Nephron (organoid): ENCODE measurements at regions not wholly inside any gene's neighbourhood (a gene's known extent, or its start where the extent isn't known, plus 50 kb on each side); places are given as distances from the start of the nearest gene placed in this dataset.
A peak's percentile ranks its signal among the peaks of the same experiment; 100 is the strongest.
"Not testable (repeated sequence)": the region's sequence is repeated elsewhere in the genome, so short reads cannot be mapped to it uniquely, and the experiment has no call there.

ENCODE experiments used
- H3K27ac Mint-ChIP-seq, 3 experiments: 2 replicates each; pipeline ENCODE4 v1.8.0; 2020; ENCODE audit warnings: mixed read lengths in 3 of 3, mild to moderate bottlenecking in 2 of 3, moderate library complexity in 1 of 3
- H3K27me3 Mint-ChIP-seq: 2 replicates; pipeline ENCODE4 v1.8.0; 2021; ENCODE audit warnings: low read depth, mild to moderate bottlenecking, moderate library complexity, mixed read lengths
- H3K36me3 Mint-ChIP-seq: 2 replicates; pipeline ENCODE4 v1.8.0; 2020; ENCODE audit warnings: low read depth, mixed read lengths
- H3K4me1 Mint-ChIP-seq: 2 replicates; pipeline ENCODE4 v1.8.0; 2020; ENCODE audit warnings: mixed read lengths
- H3K4me3 Mint-ChIP-seq, 3 experiments: 2 replicates each; pipeline ENCODE4 v1.8.0; 2020; ENCODE audit warnings: mild to moderate bottlenecking in 3 of 3, mixed read lengths in 3 of 3, moderate library complexity in 2 of 3
- H3K9me3 Mint-ChIP-seq: 2 replicates; pipeline ENCODE4 v1.8.0; 2020; ENCODE audit warnings: mixed read lengths
- TF ChIP-seq, protein P1 (sequence below), 3 experiments: fragments of 200-600 bp; sonication (generic); IDR thresholded peaks; one replicate each; pipeline ENCODE4 v1.5.0; 2021; ENCODE audit warnings: antibody characterized with exemption in 3 of 3; ENCODE audit not compliant: unreplicated experiment in 3 of 3

DNA sequence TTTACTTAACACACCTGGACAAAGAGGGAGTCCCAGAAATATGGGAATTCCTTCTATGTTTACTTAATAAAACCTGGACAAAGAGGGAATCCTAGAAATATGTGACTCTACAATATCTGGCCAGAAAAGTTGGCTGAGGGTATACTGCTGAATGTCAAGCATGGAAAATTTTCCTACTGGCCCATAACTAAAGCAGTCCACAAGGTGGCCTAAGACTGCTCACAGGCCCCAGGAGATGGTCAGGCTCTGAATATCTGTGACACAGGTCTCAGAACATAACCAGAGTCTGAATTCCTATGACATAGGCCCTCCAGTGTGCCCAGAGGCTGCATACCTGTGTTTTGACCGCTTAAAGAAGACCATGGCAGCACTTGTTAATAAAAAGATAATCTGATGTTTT lies 578.2 kb upstream of the NRSN1 start:
- Mint-ChIP-seq H3K27me3 (no peaks in the 10 kb centered on the region), H3K4me3 (no peak overlapping the region), H3K4me1 (peaks cover 15% of the 10 kb centered on the region), H3K36me3 (no peaks in the 10 kb centered on the region), H3K27ac (peak overlapping the region; percentile 2 to 41 (median 20)), H3K9me3 (no peaks in the 10 kb centered on the region)
- TF ChIP-seq, protein P1, sequence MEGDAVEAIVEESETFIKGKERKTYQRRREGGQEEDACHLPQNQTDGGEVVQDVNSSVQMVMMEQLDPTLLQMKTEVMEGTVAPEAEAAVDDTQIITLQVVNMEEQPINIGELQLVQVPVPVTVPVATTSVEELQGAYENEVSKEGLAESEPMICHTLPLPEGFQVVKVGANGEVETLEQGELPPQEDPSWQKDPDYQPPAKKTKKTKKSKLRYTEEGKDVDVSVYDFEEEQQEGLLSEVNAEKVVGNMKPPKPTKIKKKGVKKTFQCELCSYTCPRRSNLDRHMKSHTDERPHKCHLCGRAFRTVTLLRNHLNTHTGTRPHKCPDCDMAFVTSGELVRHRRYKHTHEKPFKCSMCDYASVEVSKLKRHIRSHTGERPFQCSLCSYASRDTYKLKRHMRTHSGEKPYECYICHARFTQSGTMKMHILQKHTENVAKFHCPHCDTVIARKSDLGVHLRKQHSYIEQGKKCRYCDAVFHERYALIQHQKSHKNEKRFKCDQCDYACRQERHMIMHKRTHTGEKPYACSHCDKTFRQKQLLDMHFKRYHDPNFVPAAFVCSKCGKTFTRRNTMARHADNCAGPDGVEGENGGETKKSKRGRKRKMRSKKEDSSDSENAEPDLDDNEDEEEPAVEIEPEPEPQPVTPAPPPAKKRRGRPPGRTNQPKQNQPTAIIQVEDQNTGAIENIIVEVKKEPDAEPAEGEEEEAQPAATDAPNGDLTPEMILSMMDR (IDR thresholded peaks at IDR 0.05; ENCODE audit: unreplicated experiment in 3 of 3): peak; percentile 17 to 42 (median 36)

DNA sequence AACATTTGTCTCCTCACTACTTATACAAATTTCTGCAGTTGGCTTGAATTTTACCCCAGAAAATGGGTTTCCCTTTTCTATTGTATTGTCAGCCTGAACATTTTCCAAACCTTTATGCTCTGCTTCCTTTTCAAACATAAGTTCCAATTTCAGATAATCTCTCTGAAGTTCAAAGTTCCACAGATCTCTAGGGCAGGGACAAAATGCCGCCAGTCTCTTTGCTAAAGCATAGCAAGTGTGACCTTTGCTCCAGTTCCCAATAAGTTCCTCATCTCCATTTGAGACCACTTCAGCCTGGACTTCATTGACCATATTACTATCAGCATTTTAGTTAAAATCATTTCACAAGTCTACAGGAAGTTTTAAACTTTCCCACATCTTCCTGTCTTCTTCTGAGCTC lies 571.1 kb upstream of the NRSN1 start:
- H3K9me3 Mint-ChIP-seq: peaks cover 20% of the 10 kb centered on the region
- not testable (repeated sequence) for H3K4me3 Mint-ChIP-seq, H3K36me3 Mint-ChIP-seq, H3K27me3 Mint-ChIP-seq, H3K27ac Mint-ChIP-seq, H3K4me1 Mint-ChIP-seq

DNA sequence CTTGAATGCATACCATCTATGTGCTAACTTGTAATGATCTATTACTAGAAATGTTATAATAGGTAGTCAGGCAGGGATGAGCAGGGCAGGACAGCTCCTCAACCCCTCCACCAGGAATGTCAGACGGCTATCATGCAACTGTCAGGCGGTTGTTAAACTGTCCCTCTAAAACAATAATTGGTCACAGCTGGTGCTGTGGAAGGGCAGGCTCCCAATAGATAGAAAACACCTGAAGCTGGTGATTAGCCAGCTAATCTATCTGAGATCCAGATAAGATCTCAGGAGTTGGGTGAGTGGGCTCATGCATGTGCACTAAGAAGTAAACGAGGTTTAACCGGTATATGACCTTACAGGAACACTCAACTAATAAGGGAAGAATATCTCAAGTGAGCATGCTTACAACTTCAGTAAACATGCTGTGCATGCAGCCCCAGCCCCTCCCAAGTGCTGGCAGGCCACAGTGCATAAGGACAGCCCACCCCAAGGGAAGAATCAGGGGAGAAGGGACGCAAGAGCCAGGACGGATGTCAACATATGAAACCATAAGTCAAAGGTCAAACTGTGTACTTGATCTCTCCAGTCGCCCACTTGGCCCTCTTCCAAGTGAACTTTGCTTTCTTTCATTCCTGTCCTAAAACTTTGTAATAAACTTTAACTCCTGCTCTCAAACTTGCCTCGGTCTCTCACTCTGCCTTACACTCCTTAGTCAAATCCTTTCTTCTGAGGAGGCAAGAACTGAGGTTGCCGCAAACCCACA lies 566.2 kb upstream of the NRSN1 start:
- H3K9me3 Mint-ChIP-seq: peaks cover 29% of the 10 kb centered on the region
- H3K27ac Mint-ChIP-seq: peak overlapping the region in 1 of 3 experiments; percentile 82
- H3K4me3 Mint-ChIP-seq: no peak overlapping the region
- H3K27me3 Mint-ChIP-seq: no peaks in the 10 kb centered on the region
- H3K36me3 Mint-ChIP-seq: peaks cover 13% of the 10 kb centered on the region
- no peaks in the 10 kb centered on the region for H3K4me1 Mint-ChIP-seq
- TF ChIP-seq, protein P1 (IDR thresholded peaks at IDR 0.05; ENCODE audit: unreplicated experiment in 3 of 3): no peak

DNA sequence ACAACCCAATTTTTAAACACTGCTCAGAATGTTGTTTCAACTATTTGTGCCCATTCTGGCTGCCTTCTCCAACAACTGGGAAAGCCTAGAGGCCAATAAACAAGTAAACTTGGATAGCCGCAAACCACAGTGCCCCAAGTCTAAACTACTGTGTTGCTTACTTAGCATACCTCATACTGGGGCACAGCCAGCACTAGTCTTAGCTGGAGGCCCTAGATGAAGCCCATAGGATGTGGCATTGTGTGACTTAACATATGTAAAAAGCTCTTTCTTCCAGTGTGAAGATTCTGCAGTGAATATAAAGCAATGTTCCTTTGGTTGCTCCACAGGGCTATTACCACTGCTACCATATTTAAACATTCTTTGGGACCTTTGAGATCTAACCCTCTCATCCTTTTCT lies 564.3 kb upstream of the NRSN1 start:
- Mint-ChIP-seq H3K4me3 (no peak overlapping the region), H3K4me1 (no peaks in the 10 kb centered on the region), H3K9me3 (peaks cover 14% of the 10 kb centered on the region), H3K27ac (no peak overlapping the region), H3K27me3 (no peaks in the 10 kb centered on the region), H3K36me3 (peaks cover 7% of the 10 kb centered on the region)
- TF ChIP-seq, protein P1 (IDR thresholded peaks at IDR 0.05; ENCODE audit: unreplicated experiment in 3 of 3): no peak

DNA sequence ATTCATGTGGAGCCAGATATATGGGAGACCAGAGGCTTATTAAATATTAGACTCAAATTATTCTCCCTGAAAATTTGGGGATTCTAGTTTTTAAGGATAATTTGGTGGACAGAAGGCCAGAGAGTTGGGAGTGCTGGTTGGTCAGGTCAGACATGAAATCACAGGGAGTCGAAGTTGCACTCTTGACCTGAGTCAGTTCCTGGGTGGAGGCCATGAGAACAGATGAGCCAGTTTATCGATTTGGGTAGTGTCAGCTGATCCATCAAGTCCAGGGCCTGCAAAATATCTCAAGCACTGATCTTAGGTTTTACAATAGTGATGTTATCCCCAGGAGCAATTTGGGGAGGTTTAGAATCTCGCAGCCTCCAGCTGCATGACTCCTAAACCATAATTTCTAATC lies 563.5 kb upstream of the NRSN1 start:
- Mint-ChIP-seq H3K36me3 (peaks cover 7% of the 10 kb centered on the region), H3K4me1 (no peaks in the 10 kb centered on the region), H3K9me3 (peaks cover 14% of the 10 kb centered on the region), H3K27me3 (no peaks in the 10 kb centered on the region), H3K4me3 (no peak overlapping the region), H3K27ac (no peak overlapping the region)
- TF ChIP-seq, protein P1 (IDR thresholded peaks at IDR 0.05; ENCODE audit: unreplicated experiment in 3 of 3): no peak

DNA sequence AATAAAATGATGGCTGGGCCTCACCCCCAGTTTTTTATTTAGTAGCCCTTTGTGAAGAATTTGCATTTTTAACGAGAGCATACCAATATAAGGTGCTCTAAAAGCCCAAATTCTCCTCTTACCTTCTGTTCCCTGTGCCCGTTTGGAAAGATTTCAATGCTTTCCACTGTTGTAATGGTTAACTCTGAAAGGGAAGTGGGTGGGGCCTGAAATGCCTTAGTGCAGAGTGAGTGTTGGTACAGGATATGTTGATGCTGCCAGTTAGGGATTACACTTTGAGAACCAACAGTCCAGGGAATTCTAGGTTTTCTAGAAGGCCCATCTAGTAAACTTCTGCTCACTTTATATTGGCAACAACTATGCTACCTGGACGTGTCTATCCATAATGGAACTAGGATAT lies 562.7 kb upstream of the NRSN1 start:
- peaks cover 14% of the 10 kb centered on the region for H3K9me3 Mint-ChIP-seq
- H3K27ac Mint-ChIP-seq: no peak overlapping the region
- no peaks in the 10 kb centered on the region for H3K27me3 Mint-ChIP-seq
- H3K4me3 Mint-ChIP-seq: no peak overlapping the region
- TF ChIP-seq, protein P1 (IDR thresholded peaks at IDR 0.05; ENCODE audit: unreplicated experiment in 3 of 3): no peak
- H3K4me1 Mint-ChIP-seq: no peaks in the 10 kb centered on the region
- peaks cover 7% of the 10 kb centered on the region for H3K36me3 Mint-ChIP-seq
